ENCODE measurements at regions not wholly inside any gene's neighbourhood (a gene's known extent, or its start where the extent isn't known, plus 50 kb on each side); places are given as distances from the start of the nearest gene placed in this dataset.

GRCh38 chr10:2475711-2476217 is 591.6 kb upstream of the PFKP start:
- Mint-ChIP-seq H3K4me3 (no peak overlapping the region), H3K4me1 (ENCODE audit: low read depth) (no peaks in the 10 kb centered on the region), H3K27me3 (no peaks in the 10 kb centered on the region), H3K9me3 (peaks cover 31% of the 10 kb centered on the region), H3K27ac (no peak overlapping the region), H3K36me3 (ENCODE audit: low read depth) (no peaks in the 10 kb centered on the region)
- intact Hi-C loops (cut with micrococcal nuclease) = no loop called here

GRCh38 chr10:2471811-2472210 is 595.5 kb upstream of the PFKP start:
- Mint-ChIP-seq H3K27me3 (no peaks in the 10 kb centered on the region), H3K4me1 (ENCODE audit: low read depth) (no peaks in the 10 kb centered on the region), H3K4me3 (no peak overlapping the region), H3K27ac (no peak overlapping the region), H3K36me3 (ENCODE audit: low read depth) (no peaks in the 10 kb centered on the region), H3K9me3 (peaks cover 55% of the 10 kb centered on the region)
- intact Hi-C loops (cut with micrococcal nuclease) = no loop called here

- no peaks in the 10 kb centered on the region for H3K36me3 Mint-ChIP-seq (ENCODE audit: low read depth)
- intact Hi-C loops (cut with micrococcal nuclease) = no loop called here
- peaks cover 58% of the 10 kb centered on the region for H3K9me3 Mint-ChIP-seq
- no peak overlapping the region for H3K27ac Mint-ChIP-seq
- no peak overlapping the region for H3K4me3 Mint-ChIP-seq
- no peaks in the 10 kb centered on the region for H3K4me1 Mint-ChIP-seq (ENCODE audit: low read depth)
- H3K27me3 Mint-ChIP-seq = no peaks in the 10 kb centered on the region
These were observed 597.5 kb upstream of the PFKP start for GRCh38 chr10:2469802-2470201.

GRCh38 chr10:2464483-2464882 is 602.9 kb upstream of the PFKP start:
- peaks cover 52% of the 10 kb centered on the region for H3K9me3 Mint-ChIP-seq
- no peak overlapping the region for H3K27ac Mint-ChIP-seq
- H3K4me1 Mint-ChIP-seq (ENCODE audit: low read depth) = no peaks in the 10 kb centered on the region
- H3K27me3 Mint-ChIP-seq = no peaks in the 10 kb centered on the region
- intact Hi-C loops (cut with micrococcal nuclease) = no loop called here
- no peak overlapping the region for H3K4me3 Mint-ChIP-seq
- H3K36me3 Mint-ChIP-seq (ENCODE audit: low read depth) = no peaks in the 10 kb centered on the region

GRCh38 chr10:2463316-2463715 is 604.0 kb upstream of the PFKP start:
- H3K27me3 Mint-ChIP-seq = no peaks in the 10 kb centered on the region
- intact Hi-C loops (cut with micrococcal nuclease) = no loop called here

GRCh38 chr10:2462581-2462980 is 604.8 kb upstream of the PFKP start:
- H3K27me3 Mint-ChIP-seq = no peaks in the 10 kb centered on the region
- peaks cover 45% of the 10 kb centered on the region for H3K9me3 Mint-ChIP-seq
- H3K4me1 Mint-ChIP-seq (ENCODE audit: low read depth) = no peaks in the 10 kb centered on the region
- intact Hi-C loops (cut with micrococcal nuclease) = no loop called here
- H3K36me3 Mint-ChIP-seq (ENCODE audit: low read depth) = no peaks in the 10 kb centered on the region
- no peak overlapping the region for H3K27ac Mint-ChIP-seq
- no peak overlapping the region for H3K4me3 Mint-ChIP-seq

More at GRCh38 chr10:2463316-2463715, 604.0 kb upstream of the PFKP start:
- H3K4me1 Mint-ChIP-seq (ENCODE audit: low read depth) = no peaks in the 10 kb centered on the region
- no peaks in the 10 kb centered on the region for H3K36me3 Mint-ChIP-seq (ENCODE audit: low read depth)
- H3K27ac Mint-ChIP-seq = no peak overlapping the region
- H3K9me3 Mint-ChIP-seq = peaks cover 48% of the 10 kb centered on the region
- no peak overlapping the region for H3K4me3 Mint-ChIP-seq

GRCh38 chr10:2460812-2461211 is 606.5 kb upstream of the PFKP start:
- Mint-ChIP-seq H3K4me3 (no peak overlapping the region), H3K9me3 (peaks cover 46% of the 10 kb centered on the region), H3K4me1 (ENCODE audit: low read depth) (no peaks in the 10 kb centered on the region), H3K27ac (no peak overlapping the region), H3K27me3 (no peaks in the 10 kb centered on the region), H3K36me3 (ENCODE audit: low read depth) (no peaks in the 10 kb centered on the region)
- intact Hi-C loops (cut with micrococcal nuclease) = no loop called here

- H3K27ac Mint-ChIP-seq = no peak overlapping the region
- intact Hi-C loops (cut with micrococcal nuclease) = no loop called here
- H3K36me3 Mint-ChIP-seq (ENCODE audit: low read depth) = no peaks in the 10 kb centered on the region
- H3K4me1 Mint-ChIP-seq (ENCODE audit: low read depth) = no peaks in the 10 kb centered on the region
- no peaks in the 10 kb centered on the region for H3K27me3 Mint-ChIP-seq
- peaks cover 37% of the 10 kb centered on the region for H3K9me3 Mint-ChIP-seq
- no peak overlapping the region for H3K4me3 Mint-ChIP-seq
These were observed 607.6 kb upstream of the PFKP start for GRCh38 chr10:2459713-2460112.

GRCh38 chr10:2456834-2457233 is 610.5 kb upstream of the PFKP start:
- intact Hi-C loops (cut with micrococcal nuclease) = no loop called here
- no peak overlapping the region for H3K4me3 Mint-ChIP-seq
- no peaks in the 10 kb centered on the region for H3K27me3 Mint-ChIP-seq
- H3K27ac Mint-ChIP-seq = no peak overlapping the region
- H3K4me1 Mint-ChIP-seq (ENCODE audit: low read depth) = no peaks in the 10 kb centered on the region
- no peaks in the 10 kb centered on the region for H3K36me3 Mint-ChIP-seq (ENCODE audit: low read depth)
- H3K9me3 Mint-ChIP-seq = peaks cover 42% of the 10 kb centered on the region

GRCh38 chr10:2445370-2445769 is 622.0 kb upstream of the PFKP start:
- no peaks in the 10 kb centered on the region for H3K4me1 Mint-ChIP-seq (ENCODE audit: low read depth)
- no peaks in the 10 kb centered on the region for H3K36me3 Mint-ChIP-seq (ENCODE audit: low read depth)
- intact Hi-C loops (cut with micrococcal nuclease) = no loop called here
- no peak overlapping the region for H3K4me3 Mint-ChIP-seq
- peaks cover 10% of the 10 kb centered on the region for H3K9me3 Mint-ChIP-seq
- H3K27me3 Mint-ChIP-seq = no peaks in the 10 kb centered on the region
- H3K27ac Mint-ChIP-seq = no peak overlapping the region

GRCh38 chr10:2439983-2440382 is 627.4 kb upstream of the PFKP start:
- Mint-ChIP-seq H3K9me3 (peaks cover 17% of the 10 kb centered on the region), H3K36me3 (ENCODE audit: low read depth) (no peaks in the 10 kb centered on the region)

GRCh38 chr10:2439000-2439399 is 628.3 kb upstream of the PFKP start:
- Mint-ChIP-seq H3K27me3 (no peaks in the 10 kb centered on the region), H3K27ac (no peak overlapping the region), H3K9me3 (peaks cover 26% of the 10 kb centered on the region), H3K4me1 (ENCODE audit: low read depth) (no peaks in the 10 kb centered on the region), H3K36me3 (ENCODE audit: low read depth) (no peaks in the 10 kb centered on the region), H3K4me3 (no peak overlapping the region)
- intact Hi-C loops (cut with micrococcal nuclease) = no loop called here

More at GRCh38 chr10:2439983-2440382, 627.4 kb upstream of the PFKP start:
- Mint-ChIP-seq H3K4me3 (no peak overlapping the region), H3K4me1 (ENCODE audit: low read depth) (no peaks in the 10 kb centered on the region), H3K27ac (no peak overlapping the region), H3K27me3 (no peaks in the 10 kb centered on the region)
- intact Hi-C loops (cut with micrococcal nuclease) = no loop called here

GRCh38 chr10:2438248-2438939 is 629.0 kb upstream of the PFKP start:
- Mint-ChIP-seq H3K4me1 (ENCODE audit: low read depth) (no peaks in the 10 kb centered on the region), H3K27ac (no peak overlapping the region), H3K9me3 (peaks cover 27% of the 10 kb centered on the region), H3K27me3 (no peaks in the 10 kb centered on the region), H3K4me3 (no peak overlapping the region), H3K36me3 (ENCODE audit: low read depth) (no peaks in the 10 kb centered on the region)
- intact Hi-C loops (cut with micrococcal nuclease) = no loop called here

GRCh38 chr10:2436933-2437332 is 630.4 kb upstream of the PFKP start:
- intact Hi-C loops (cut with micrococcal nuclease) = no loop called here
- no peak overlapping the region for H3K27ac Mint-ChIP-seq
- H3K4me1 Mint-ChIP-seq (ENCODE audit: low read depth) = no peaks in the 10 kb centered on the region
- peaks cover 27% of the 10 kb centered on the region for H3K9me3 Mint-ChIP-seq
- no peaks in the 10 kb centered on the region for H3K36me3 Mint-ChIP-seq (ENCODE audit: low read depth)
- no peak overlapping the region for H3K4me3 Mint-ChIP-seq
- H3K27me3 Mint-ChIP-seq = no peaks in the 10 kb centered on the region

- Mint-ChIP-seq H3K4me1 (ENCODE audit: low read depth) (no peaks in the 10 kb centered on the region), H3K36me3 (ENCODE audit: low read depth) (no peaks in the 10 kb centered on the region), H3K9me3 (peaks cover 18% of the 10 kb centered on the region), H3K27ac (no peak overlapping the region), H3K27me3 (no peaks in the 10 kb centered on the region), H3K4me3 (no peak overlapping the region)
- intact Hi-C loops (cut with micrococcal nuclease) = no loop called here
These were observed 635.4 kb upstream of the PFKP start for GRCh38 chr10:2431961-2432360.

All from dendritic cell treated with granulocyte-macrophage colony-stimulating factor and Interleukin-4, amounts not matched to agents 40 ng/mL and 50 ng/mL, for 4 days (primary cell).